Uterus (tissue), 3 donors: ENCODE measurements at regions not wholly inside any gene's neighbourhood (a gene's known extent, or its start where the extent isn't known, plus 50 kb on each side); places are given as distances from the start of the nearest gene placed in this dataset.

ENCODE experiments used
- DNase-seq, 2 donors: peaks; one replicate each; pipeline ENCODE4 v3.0.0-alpha.2; 2019 to 2020
- H3K27ac ChIP-seq, 2 donors: fragments of 200-600 bp; sonication (generic); 1 replicate in 1 of 2; 2 replicates in 1 of 2; pipeline ENCODE4 v1.5.1; 2016 to 2018
- H3K27me3 ChIP-seq, 2 donors: fragments of 200-600 bp; sonication (generic); one replicate each; pipeline ENCODE4 v1.5.1; 2018 to 2019; ENCODE audit warnings: control low read depth in 1 of 2
- H3K36me3 ChIP-seq, 2 donors: fragments of 200-600 bp; sonication (generic); one replicate each; pipeline ENCODE4 v1.5.1; 2019; ENCODE audit warnings: control low read depth in 1 of 2
- H3K4me1 ChIP-seq, 2 donors: fragments of 200-600 bp; sonication (generic); one replicate each; pipeline ENCODE4 v1.5.1; 2018 to 2019; ENCODE audit warnings: control low read depth in 1 of 2
- H3K4me3 ChIP-seq, 2 donors: fragments of 200-600 bp; sonication (generic); 1 replicate in 1 of 2; 2 replicates in 1 of 2; pipeline ENCODE4 v1.5.1; 2018 to 2019; ENCODE audit warnings: mild to moderate bottlenecking in 1 of 2
- H3K9me3 ChIP-seq, 2 donors: fragments of 200-600 bp; sonication (generic); one replicate each; pipeline ENCODE4 v1.5.1; 2019; ENCODE audit warnings: control low read depth in 1 of 2
- POLR2A ChIP-seq, 2 donors: fragments of 450-650 bp; IDR thresholded peaks; one replicate each; pipeline ENCODE4 v1.6.1; 2016; ENCODE audit warnings: antibody characterized with exemption in 2 of 2, mild to moderate bottlenecking in 1 of 2, moderate library complexity in 1 of 2
- intact Hi-C: fragments of 100-400 bp; cut with DNase I; formaldehyde crosslinking; loops from one replicate; pipeline ENCODE4 v1.15.1; 2023; ENCODE audit warnings: low total_unique reads
- TF ChIP-seq, protein P1 (sequence below), 4 experiments: fragments of 200-600 bp in 2 of 4; fragments of 450-650 bp in 2 of 4; sonication (generic) in 2 of 4; IDR thresholded peaks; one replicate each; pipeline ENCODE4 v1.5.1; 2016 to 2019; ENCODE audit warnings: antibody characterized with exemption in 4 of 4, mild to moderate bottlenecking in 2 of 4, moderate library complexity in 1 of 4
- donor health status: DM: yes; HTN: yes; CAD: no.

DNA sequence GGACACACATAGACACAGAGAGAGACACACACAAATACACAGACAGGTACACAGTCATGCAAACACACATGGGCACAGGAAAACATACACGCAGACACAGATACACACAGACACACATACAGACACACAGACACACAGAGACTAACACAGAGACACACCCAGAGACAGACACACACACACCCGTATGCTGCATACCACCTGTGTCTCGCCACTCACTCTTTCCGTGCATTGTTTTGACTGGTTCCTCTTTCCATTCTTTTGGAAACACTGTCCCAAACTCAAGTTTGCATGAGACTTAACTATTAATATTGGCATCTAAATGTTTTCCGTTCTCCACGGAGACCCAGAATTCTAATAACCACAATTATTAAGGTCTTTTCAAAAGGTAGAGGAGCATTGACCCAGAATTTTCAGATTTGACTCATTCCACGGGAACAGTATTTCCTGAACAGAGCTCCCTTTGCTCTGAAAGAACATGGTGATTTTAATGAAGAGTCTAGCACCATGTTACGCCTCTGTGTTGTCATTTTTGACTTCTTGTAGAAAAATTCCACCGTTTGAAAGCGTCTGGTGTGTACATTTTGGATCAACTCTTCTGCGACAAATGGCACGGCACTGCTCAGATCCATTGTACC is 141.2 kb upstream of the RNF32 start:
- Histone ChIP-seq H3K27ac (no peak overlapping the region), H3K36me3 (no peaks in the 10 kb centered on the region), H3K4me3 (no peak overlapping the region), H3K9me3 (no peaks in the 10 kb centered on the region), H3K27me3 (no peaks in the 10 kb centered on the region), H3K4me1 (no peaks in the 10 kb centered on the region)
- intact Hi-C loops = no loop called here
- no peak for TF ChIP-seq POLR2A (IDR thresholded peaks at IDR 0.05)
- TF ChIP-seq, protein P1, sequence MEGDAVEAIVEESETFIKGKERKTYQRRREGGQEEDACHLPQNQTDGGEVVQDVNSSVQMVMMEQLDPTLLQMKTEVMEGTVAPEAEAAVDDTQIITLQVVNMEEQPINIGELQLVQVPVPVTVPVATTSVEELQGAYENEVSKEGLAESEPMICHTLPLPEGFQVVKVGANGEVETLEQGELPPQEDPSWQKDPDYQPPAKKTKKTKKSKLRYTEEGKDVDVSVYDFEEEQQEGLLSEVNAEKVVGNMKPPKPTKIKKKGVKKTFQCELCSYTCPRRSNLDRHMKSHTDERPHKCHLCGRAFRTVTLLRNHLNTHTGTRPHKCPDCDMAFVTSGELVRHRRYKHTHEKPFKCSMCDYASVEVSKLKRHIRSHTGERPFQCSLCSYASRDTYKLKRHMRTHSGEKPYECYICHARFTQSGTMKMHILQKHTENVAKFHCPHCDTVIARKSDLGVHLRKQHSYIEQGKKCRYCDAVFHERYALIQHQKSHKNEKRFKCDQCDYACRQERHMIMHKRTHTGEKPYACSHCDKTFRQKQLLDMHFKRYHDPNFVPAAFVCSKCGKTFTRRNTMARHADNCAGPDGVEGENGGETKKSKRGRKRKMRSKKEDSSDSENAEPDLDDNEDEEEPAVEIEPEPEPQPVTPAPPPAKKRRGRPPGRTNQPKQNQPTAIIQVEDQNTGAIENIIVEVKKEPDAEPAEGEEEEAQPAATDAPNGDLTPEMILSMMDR (IDR thresholded peaks at IDR 0.05) = no peak
- no peak for DNase-seq

DNA sequence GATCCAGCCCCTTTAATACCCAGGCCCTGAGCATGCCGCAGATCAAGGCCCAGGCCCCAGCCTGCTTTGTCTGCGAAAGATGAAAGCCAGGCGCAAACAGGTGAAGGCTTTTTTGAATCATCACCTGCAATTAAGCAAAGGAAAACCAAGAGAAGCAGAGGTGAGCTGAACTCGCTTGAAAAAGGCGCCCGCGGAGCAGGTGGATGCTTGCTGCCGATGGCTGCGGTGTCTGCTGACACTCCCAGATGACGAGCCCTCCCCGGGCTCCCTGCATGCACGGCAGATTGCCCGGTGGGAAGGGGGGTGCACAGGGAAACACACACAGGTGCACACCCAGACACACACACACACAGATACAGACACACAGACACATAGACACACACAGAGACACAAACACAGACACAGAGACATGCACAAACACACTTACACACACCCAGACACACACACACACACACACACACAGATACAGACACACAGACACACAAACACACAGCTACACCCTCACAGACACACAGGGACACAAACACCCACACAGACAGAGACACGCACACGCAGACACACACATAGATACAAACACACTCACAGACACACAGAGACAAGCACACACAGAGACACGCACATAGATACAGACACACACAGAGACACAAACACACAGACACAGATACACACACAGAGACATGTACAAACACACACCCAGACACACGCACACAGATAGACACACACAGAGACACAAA is 142.6 kb upstream of the RNF32 start:
- DNase-seq = no peak
- Histone ChIP-seq H3K9me3 (no peaks in the 10 kb centered on the region), H3K27me3 (no peaks in the 10 kb centered on the region), H3K4me1 (no peaks in the 10 kb centered on the region), H3K4me3 (no peak overlapping the region), H3K36me3 (no peaks in the 10 kb centered on the region), H3K27ac (no peak overlapping the region)
- TF ChIP-seq, protein P1 (IDR thresholded peaks at IDR 0.05) = no peak
- no peak for TF ChIP-seq POLR2A (IDR thresholded peaks at IDR 0.05)
- intact Hi-C loops = no loop called here

DNA sequence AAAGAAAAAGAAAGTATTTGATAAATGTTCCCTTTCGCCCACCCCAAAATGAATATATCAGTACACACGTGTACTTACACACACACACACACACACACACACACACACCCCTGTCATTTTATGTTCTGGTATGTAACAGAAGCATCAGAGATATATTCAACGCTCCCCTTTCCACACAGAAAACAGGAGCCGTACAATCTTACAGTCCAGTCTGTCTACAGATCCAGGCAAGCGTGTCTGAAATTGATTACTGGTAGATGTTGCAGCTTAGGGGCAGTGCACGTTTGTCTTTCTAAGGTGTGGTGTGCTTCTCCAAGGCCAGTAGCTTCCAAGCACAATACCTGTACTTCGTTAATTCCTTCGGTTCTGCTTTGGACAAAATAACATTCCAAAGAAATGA is 143.7 kb upstream of the RNF32 start:
- no peak overlapping the region for H3K4me3 ChIP-seq
- no peaks in the 10 kb centered on the region for H3K4me1 ChIP-seq
- no peaks in the 10 kb centered on the region for H3K27me3 ChIP-seq
- no peak for TF ChIP-seq POLR2A (IDR thresholded peaks at IDR 0.05)
- TF ChIP-seq, protein P1 (IDR thresholded peaks at IDR 0.05) = no peak
- DNase-seq = no peak
- H3K27ac ChIP-seq = no peak overlapping the region
- H3K36me3 ChIP-seq = no peaks in the 10 kb centered on the region
- H3K9me3 ChIP-seq = no peaks in the 10 kb centered on the region
- intact Hi-C loops = no loop called here

DNA sequence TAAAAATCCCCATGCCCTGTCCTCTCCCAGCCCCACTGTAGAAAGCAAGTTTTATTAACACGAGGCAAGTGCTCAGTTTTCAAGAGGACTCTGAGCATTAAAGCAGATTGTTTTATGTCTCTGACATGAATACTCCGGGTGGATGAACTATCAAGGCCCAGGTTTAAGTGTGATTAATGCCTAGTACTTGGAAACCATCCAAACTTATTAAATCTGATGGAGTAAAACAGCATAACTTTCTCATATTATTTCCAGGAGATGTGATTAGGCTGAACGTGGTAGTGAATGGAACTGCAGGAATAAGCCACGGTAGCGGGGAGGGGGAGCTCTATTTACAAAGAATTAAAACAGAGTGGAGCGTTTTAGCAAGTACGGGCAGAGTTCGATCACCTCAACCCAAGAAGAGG is 144.2 kb upstream of the RNF32 start:
- Histone ChIP-seq H3K27ac (no peak overlapping the region), H3K27me3 (no peaks in the 10 kb centered on the region), H3K4me1 (no peaks in the 10 kb centered on the region), H3K4me3 (no peak overlapping the region), H3K9me3 (no peaks in the 10 kb centered on the region), H3K36me3 (no peaks in the 10 kb centered on the region)
- no peak for TF ChIP-seq POLR2A (IDR thresholded peaks at IDR 0.05)
- TF ChIP-seq, protein P1 (IDR thresholded peaks at IDR 0.05) = no peak
- intact Hi-C loops = no loop called here
- no peak for DNase-seq

DNA sequence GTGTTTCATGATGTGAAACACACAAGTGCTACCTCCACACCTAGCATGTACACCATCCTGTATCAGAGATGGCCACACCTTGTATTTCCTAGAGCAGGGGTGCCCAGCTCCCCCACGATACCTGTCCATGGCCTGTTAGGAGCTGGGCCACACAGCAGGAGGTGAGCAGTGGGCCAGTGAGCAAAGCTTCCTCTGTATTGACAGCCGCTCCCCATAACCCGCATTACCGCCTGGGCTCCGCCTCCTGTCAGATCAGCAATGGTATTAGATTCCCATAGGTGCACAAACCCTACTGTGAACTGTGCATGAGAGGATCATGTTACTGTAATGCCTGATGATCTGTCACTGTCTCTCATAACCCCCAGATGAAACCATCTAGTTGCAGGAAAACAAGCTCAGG is 145.6 kb upstream of the RNF32 start:
- Histone ChIP-seq H3K36me3 (no peaks in the 10 kb centered on the region), H3K9me3 (no peaks in the 10 kb centered on the region), H3K27me3 (no peaks in the 10 kb centered on the region), H3K27ac (no peak overlapping the region), H3K4me1 (no peaks in the 10 kb centered on the region), H3K4me3 (no peak overlapping the region)
- DNase-seq = no peak
- intact Hi-C loops = no loop called here
- TF ChIP-seq POLR2A (IDR thresholded peaks at IDR 0.05) = no peak
- TF ChIP-seq, protein P1 (IDR thresholded peaks at IDR 0.05) = no peak
